ENCODE measurements at regions not wholly inside any gene's neighbourhood (a gene's known extent, or its start where the extent isn't known, plus 50 kb on each side); places are given as distances from the start of the nearest gene placed in this dataset.

DNA sequence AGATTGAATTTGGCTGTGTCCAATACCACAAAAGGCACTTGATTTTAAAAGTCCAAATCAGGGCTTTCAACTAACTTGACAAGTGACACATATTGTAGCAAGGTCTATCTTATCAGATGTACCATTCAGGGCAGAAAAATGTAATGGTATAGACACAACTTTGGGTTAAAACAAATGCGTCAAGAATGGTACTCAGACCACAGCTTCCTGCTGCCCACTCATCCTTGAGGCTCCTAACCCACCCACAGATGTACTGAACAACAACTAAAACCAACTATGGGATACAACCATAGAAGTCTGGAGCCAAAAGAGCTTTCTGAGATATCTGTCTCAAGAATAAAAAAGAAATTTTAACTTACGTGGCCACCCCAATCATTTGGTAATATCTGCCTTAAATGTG, 105.2 kb downstream of the RBM43 start:
- no peak for DNase-seq (ENCODE audit: low spot score)

DNA sequence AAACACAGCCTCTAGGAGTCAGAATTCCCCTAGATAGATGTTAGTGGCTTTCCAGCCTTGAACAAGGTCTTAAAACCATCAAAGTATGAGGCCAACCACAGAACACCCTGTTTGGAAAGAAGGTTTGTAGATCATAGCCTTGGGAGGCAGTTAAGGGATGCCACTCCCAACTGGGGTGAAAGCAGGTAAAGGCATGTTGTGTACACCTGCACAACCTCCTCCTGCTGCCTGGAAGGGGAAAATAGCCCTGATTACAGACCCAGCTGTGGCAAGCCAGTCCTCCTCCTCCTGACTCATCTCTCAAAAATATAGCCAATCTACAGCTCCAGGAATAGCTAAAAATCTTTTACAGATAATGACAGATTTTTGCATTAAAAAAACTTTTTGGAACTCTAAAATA, 108.1 kb downstream of the RBM43 start:
- DNase-seq (ENCODE audit: low spot score) = no peak

- no peak for DNase-seq (ENCODE audit: low spot score)
Observed at GRCh38 chr2:151150331-151151320, 111.0 kb downstream of the RBM43 start.

- DNase-seq (ENCODE audit: low spot score) = no peak
Observed at GRCh38 chr2:151138507-151138906, 123.2 kb downstream of the RBM43 start.

DNA sequence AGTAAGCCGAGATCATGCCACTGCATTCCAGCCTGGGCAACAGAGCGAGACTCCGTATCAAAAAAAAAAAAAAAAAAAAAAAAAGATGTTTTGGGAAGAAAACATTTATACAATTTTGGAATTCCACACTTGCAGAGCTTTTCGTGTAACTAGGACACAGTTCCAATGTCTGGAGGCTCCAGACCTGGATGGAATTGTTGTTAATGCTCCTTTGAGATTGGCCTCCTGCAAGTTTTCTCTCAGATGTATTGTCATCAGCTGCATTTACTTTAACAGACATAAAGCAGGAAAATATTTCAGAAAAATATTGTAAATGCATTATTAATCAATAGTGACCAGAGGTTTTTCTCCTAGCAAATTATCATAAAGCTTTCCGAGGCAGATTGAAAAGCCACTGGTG, 124.1 kb downstream of the RBM43 start:
- no peak for DNase-seq (ENCODE audit: low spot score)

- DNase-seq (ENCODE audit: low spot score) = no peak
Observed at GRCh38 chr2:151120011-151120410, 141.7 kb downstream of the RBM43 start.

GRCh38 chr2:151119374-151119773, 142.3 kb downstream of the RBM43 start:
- DNase-seq (ENCODE audit: low spot score) = no peak

DNA sequence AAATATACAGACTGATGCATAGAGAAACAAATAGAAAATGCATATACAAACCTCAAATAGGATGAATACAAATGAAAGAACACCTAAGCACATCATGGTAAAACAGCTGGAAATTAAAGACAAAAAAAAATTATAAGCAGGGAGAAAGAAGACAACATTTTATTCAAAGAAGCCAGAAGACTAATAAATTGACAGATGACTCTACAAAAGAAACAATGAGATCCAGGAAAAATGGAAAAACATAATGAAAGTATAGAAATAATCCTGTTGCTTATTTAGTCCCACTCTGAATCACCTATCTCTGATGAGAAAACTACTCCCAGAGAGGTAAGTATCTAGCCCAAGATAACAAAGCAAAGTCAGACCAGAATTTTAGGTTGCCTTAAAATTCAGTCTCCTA, 143.4 kb downstream of the RBM43 start:
- DNase-seq (ENCODE audit: low spot score) = no peak

DNA sequence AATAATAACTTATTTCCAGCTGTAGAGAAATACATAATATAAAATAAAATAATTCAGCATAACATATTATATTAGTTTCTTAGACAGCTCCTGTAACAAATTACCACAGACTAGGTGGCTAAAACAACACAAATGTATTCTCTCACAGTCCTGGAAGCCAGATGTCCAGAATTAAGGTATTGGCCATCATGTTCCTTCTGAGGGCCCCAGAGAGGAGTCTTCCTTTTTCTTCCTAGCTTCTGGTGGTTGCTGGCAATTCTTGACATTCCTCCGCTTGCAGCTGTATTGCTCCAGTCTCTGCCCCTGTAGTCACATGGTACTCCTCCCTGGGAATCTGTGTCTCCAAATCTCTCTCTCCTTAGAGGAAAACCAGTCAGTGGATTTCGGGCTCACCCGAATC, 146.8 kb downstream of the RBM43 start:
- no peak for DNase-seq (ENCODE audit: low spot score)

- no peak for DNase-seq (ENCODE audit: low spot score)
Observed at GRCh38 chr2:151113318-151113717, 148.3 kb downstream of the RBM43 start.

- DNase-seq (ENCODE audit: low spot score) = peak; percentile 13
Observed at GRCh38 chr2:151111599-151112278, 149.9 kb downstream of the RBM43 start.

- DNase-seq (ENCODE audit: low spot score) = no peak
Observed at GRCh38 chr2:151106805-151107506, 154.7 kb downstream of the RBM43 start.

- DNase-seq (ENCODE audit: low spot score) = no peak
Observed at GRCh38 chr2:151103551-151103950, 158.1 kb downstream of the RBM43 start.

GRCh38 chr2:151102226-151102625, 159.4 kb downstream of the RBM43 start:
- DNase-seq (ENCODE audit: low spot score) = no peak

GRCh38 chr2:151098841-151099240, 162.8 kb downstream of the RBM43 start:
- DNase-seq (ENCODE audit: low spot score) = no peak

- no peak for DNase-seq (ENCODE audit: low spot score)
Observed at GRCh38 chr2:151097895-151098294, 163.8 kb downstream of the RBM43 start.

GRCh38 chr2:151097128-151097527, 164.5 kb downstream of the RBM43 start:
- DNase-seq (ENCODE audit: low spot score) = no peak

DNA sequence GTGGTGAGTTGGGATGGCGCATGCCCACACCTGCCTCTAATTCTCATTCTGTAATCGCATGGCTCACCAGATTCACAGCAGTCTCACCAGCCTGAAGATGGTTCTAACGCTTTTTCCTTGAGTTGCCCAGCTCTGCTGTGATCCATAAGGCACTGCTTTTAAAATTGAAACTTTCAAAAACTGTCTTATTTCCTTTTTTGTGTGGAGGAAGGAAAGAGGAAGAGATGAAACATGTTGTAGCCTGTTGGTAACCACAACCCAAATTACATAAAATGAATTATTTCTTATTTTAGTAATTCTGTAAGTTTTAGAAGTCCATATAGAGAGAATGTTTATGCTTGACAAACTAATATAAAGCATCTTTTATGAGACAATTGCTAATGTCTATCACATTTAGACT, 165.4 kb downstream of the RBM43 start:
- DNase-seq (ENCODE audit: low spot score) = no peak

- no peak for DNase-seq (ENCODE audit: low spot score)
Observed at GRCh38 chr2:151095463-151095862, 166.2 kb downstream of the RBM43 start.

- no peak for DNase-seq (ENCODE audit: low spot score)
Observed at GRCh38 chr2:151091583-151091982, 170.1 kb downstream of the RBM43 start.

- no peak for DNase-seq (ENCODE audit: low spot score)
Observed at GRCh38 chr2:151087377-151087776, 174.3 kb downstream of the RBM43 start.

DNA sequence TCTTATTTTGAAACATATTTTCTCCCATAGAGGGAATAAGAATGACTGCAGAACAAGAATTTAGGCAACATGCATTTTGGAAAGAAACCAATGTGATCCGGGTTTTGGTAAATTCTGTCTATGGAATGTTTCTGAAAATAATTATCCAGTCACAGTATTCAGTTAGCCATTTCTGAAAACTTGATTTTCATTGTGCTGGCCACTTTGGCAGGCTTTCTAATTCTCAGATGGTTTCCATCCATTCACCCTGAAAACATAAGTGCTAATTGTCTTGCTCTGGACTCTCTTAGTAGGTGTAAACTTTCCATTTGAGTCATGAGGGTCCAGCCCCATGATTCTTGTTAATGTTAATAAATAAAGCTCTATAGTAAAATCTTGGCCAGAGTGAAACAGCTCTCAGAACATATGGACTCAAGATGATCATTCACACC, 176.5 kb downstream of the RBM43 start:
- DNase-seq (ENCODE audit: low spot score) = no peak

Data from kidney capillary endothelial cell (primary cell).